SK-N-SH (cell line): ENCODE measurements at regions not wholly inside any gene's neighbourhood (a gene's known extent, or its start where the extent isn't known, plus 50 kb on each side); places are given as distances from the start of the nearest gene placed in this dataset.

Experiments
- CTCF ChIA-PET: fragments of 300-600, 350-600 bp; formaldehyde crosslinking; extraction: SDS; loops from one replicate; lab custom pipeline; 2021; lab: Yijun Ruan, JAX
- POLR2A ChIA-PET: fragments of 350-600 bp; sonication (Branson Sonifier 250); formaldehyde crosslinking; extraction: SDS; loops from one replicate; lab custom pipeline; 2020; ENCODE audit warnings: antibody characterized with exemption, inconsistent platforms; lab: Yijun Ruan, JAX
- DNase-seq: peaks from one replicate; pipeline ENCODE4 v3.0.0; 2012
- H2AFZ ChIP-seq: fragments of 200-600 bp; sonication (generic); 2 replicates; pipeline ENCODE4 v1.8.1; 2016; ENCODE audit warnings: antibody characterized with exemption, mild to moderate bottlenecking, low read depth
- H3F3A ChIP-seq: fragments of 200-600 bp; sonication (generic); replicated peaks from 2 replicates; pipeline ENCODE3; 2016; ENCODE audit warnings: antibody characterized with exemption, mild to moderate bottlenecking; ENCODE audit not compliant: insufficient read depth
- H3K27ac ChIP-seq, 2 experiments: fragments of 200-500 bp in 1 of 2; fragments of 200-600 bp in 1 of 2; sonication (Bioruptor generic) in 1 of 2; sonication (generic), shearing (Covaris generic) in 1 of 2; 2 replicates each; pipeline versions ENCODE4 v1.5.1 to v1.6.1; 2014 to 2016; ENCODE audit warnings: low read depth in 2 of 2, inconsistent platforms in 1 of 2, low read length in 1 of 2, mild to moderate bottlenecking in 1 of 2, mixed read lengths in 1 of 2
- H3K27me3 ChIP-seq: fragments of 200-600 bp; sonication (generic), shearing (Covaris generic); 2 replicates; pipeline ENCODE4 v1.6.1; 2016; ENCODE audit warnings: mixed run types; ENCODE audit not compliant: insufficient read depth
- H3K36me3 ChIP-seq, 2 experiments: fragments of 200-500 bp in 1 of 2; fragments of 200-600 bp in 1 of 2; sonication (Bioruptor generic) in 1 of 2; sonication (generic) in 1 of 2; replicated peaks in 1 of 2; 2 replicates each; pipeline versions ENCODE3 to v1.5.1; 2014 to 2016; ENCODE audit warnings: low read length in 1 of 2, mild to moderate bottlenecking in 1 of 2; ENCODE audit not compliant: insufficient read depth in 2 of 2, control insufficient read depth in 1 of 2
- H3K4me1 ChIP-seq, 2 experiments: fragments of 200-500 bp in 1 of 2; fragments of 200-600 bp in 1 of 2; sonication (Bioruptor generic) in 1 of 2; sonication (generic), shearing (Covaris generic) in 1 of 2; 2 replicates each; pipeline versions ENCODE4 v1.5.1 to v1.6.1; 2014 to 2016; ENCODE audit warnings: low read depth in 1 of 2, low read length in 1 of 2, mixed run types in 1 of 2; ENCODE audit not compliant: insufficient read depth in 2 of 2, control insufficient read depth in 1 of 2
- H3K4me2 ChIP-seq: fragments of 200-600 bp; sonication (generic), shearing (Covaris generic); 2 replicates; pipeline ENCODE4 v1.6.1; 2017; ENCODE audit warnings: mixed run types
- H3K4me3 ChIP-seq, 2 experiments: fragments of 200-500 bp in 1 of 2; fragments of 200-600 bp in 1 of 2; sonication (Bioruptor generic) in 1 of 2; sonication (generic), shearing (Covaris generic) in 1 of 2; 2 replicates each; pipeline versions ENCODE4 v1.5.1 to v1.8.1; 2014 to 2016; ENCODE audit warnings: low read depth in 2 of 2, inconsistent platforms in 1 of 2, low read length in 1 of 2, mild to moderate bottlenecking in 1 of 2, mixed read lengths in 1 of 2, moderate library complexity in 1 of 2
- H3K79me2 ChIP-seq: fragments of 200-600 bp; sonication (generic); 2 replicates; pipeline ENCODE4 v1.8.1; 2017; ENCODE audit warnings: mild to moderate bottlenecking; ENCODE audit not compliant: insufficient read depth
- H3K9ac ChIP-seq: fragments of 200-600 bp; sonication (generic); 2 replicates; pipeline ENCODE4 v1.6.1; 2017; ENCODE audit warnings: mixed run types
- H3K9me2 ChIP-seq: fragments of 200-600 bp; sonication (generic); 2 replicates; pipeline ENCODE4 v1.6.1; 2017; ENCODE audit warnings: mixed run types
- H3K9me3 ChIP-seq: fragments of 200-600 bp; sonication (generic); 2 replicates; pipeline ENCODE4 v1.6.1; 2017; ENCODE audit warnings: mixed run types, mild to moderate bottlenecking, moderate library complexity
- H4K20me1 ChIP-seq: fragments of 200-600 bp; sonication (generic); 2 replicates; pipeline ENCODE4 v1.6.1; 2017; ENCODE audit warnings: mild to moderate bottlenecking, mixed run types; ENCODE audit not compliant: insufficient read depth
- CTCF ChIP-seq: fragments of 200-600 bp; sonication (generic); IDR thresholded peaks from 2 replicates; pipeline ENCODE4 v1.6.1; 2017; ENCODE audit warnings: antibody characterized with exemption, mild to moderate bottlenecking, moderate library complexity
- ELF1 ChIP-seq: IDR thresholded peaks from 2 replicates; pipeline ENCODE4 v1.4.0; 2012
- EP300 ChIP-seq, 2 experiments: IDR thresholded peaks; 2 replicates each; pipeline versions ENCODE4 v1.4.0 to v1.6.1; 2012; ENCODE audit warnings: borderline replicate concordance in 1 of 2, low read depth in 1 of 2, low read length in 1 of 2
- FOSL2 ChIP-seq: IDR thresholded peaks from 2 replicates; pipeline ENCODE4 v1.4.0; 2012; ENCODE audit warnings: low read depth, mild to moderate bottlenecking, moderate library complexity, borderline replicate concordance
- JUND ChIP-seq: IDR thresholded peaks from 2 replicates; pipeline ENCODE4 v1.4.0; 2012
- MXI1 ChIP-seq: IDR thresholded peaks from 2 replicates; pipeline ENCODE4 v1.6.1; 2012; ENCODE audit warnings: mild to moderate bottlenecking, low read depth, low read length, improper control_type of control experiment
- NFIC ChIP-seq: IDR thresholded peaks from 2 replicates; pipeline ENCODE4 v1.4.0; 2012; ENCODE audit warnings: borderline replicate concordance
- POLR2AphosphoS5 ChIP-seq: IDR thresholded peaks from 2 replicates; pipeline ENCODE4 v1.6.1; 2012; ENCODE audit warnings: low read depth, low read length
- RCOR1 ChIP-seq: fragments of 150-350 bp; IDR thresholded peaks from 2 replicates; pipeline ENCODE4 v1.6.1; 2017; ENCODE audit warnings: antibody characterized with exemption, low read length
- RXRA ChIP-seq: IDR thresholded peaks from 2 replicates; pipeline ENCODE4 v1.4.0; 2012; ENCODE audit warnings: low read depth, mild to moderate bottlenecking, borderline replicate concordance
- SIN3A ChIP-seq: IDR thresholded peaks from 2 replicates; pipeline ENCODE4 v1.6.1; 2012; ENCODE audit warnings: low read depth, mild to moderate bottlenecking, low read length, moderate library complexity, borderline replicate concordance
- SMC3 ChIP-seq: IDR thresholded peaks from 2 replicates; pipeline ENCODE4 v1.6.1; 2012; ENCODE audit warnings: low read depth, low read length, improper control_type of control experiment
- TCF12 ChIP-seq: IDR thresholded peaks from 2 replicates; pipeline ENCODE4 v1.4.0; 2012
- TEAD4 ChIP-seq: IDR thresholded peaks from 2 replicates; pipeline ENCODE4 v1.4.0; 2012; ENCODE audit warnings: mild to moderate bottlenecking, borderline replicate concordance; ENCODE audit not compliant: insufficient read depth
- USF1 ChIP-seq: IDR thresholded peaks from 2 replicates; pipeline ENCODE4 v1.4.0; 2012; ENCODE audit warnings: low read depth, borderline replicate concordance
- ZBTB33 ChIP-seq: IDR thresholded peaks from 2 replicates; pipeline ENCODE4 v1.4.0; 2012; ENCODE audit warnings: low read depth, borderline replicate concordance
- WGBS: methylation state at CpG from one replicate; pipeline ENCODE4 v1.1.6; 2017; ENCODE audit warnings: low lambda C conversion rate; 5-methylcytosine and 5-hydroxymethylcytosine counted together
- TF ChIP-seq, protein P1 (sequence below): IDR thresholded peaks from 2 replicates; pipeline ENCODE4 v1.6.1; 2012; ENCODE audit warnings: mild to moderate bottlenecking, low read depth, low read length, moderate library complexity
- TF ChIP-seq, protein P2 (sequence below): IDR thresholded peaks from 2 replicates; pipeline ENCODE4; 2012
- TF ChIP-seq, protein P3 (sequence below): IDR thresholded peaks from 2 replicates; pipeline ENCODE4 v1.4.0; 2012; ENCODE audit warnings: low read depth

- POLR2A ChIA-PET = no interaction called here
Measured at GRCh38 chr6:165725201-165725600, 62.2 kb upstream of the PDE10A start.

GRCh38 chr6:165723326-165723725 lies 60.3 kb upstream of the PDE10A start:
- Histone ChIP-seq H3K4me1 (peaks cover 0 to 2% of the 10 kb centered on the region in 2 experiments; a peak in 1 of 4 replicates), H4K20me1 (no peaks in the 10 kb centered on the region), H3K9me2 (no peaks in the 10 kb centered on the region), H3K4me3 (no peak overlapping the region), H3K36me3 (no peaks in the 10 kb centered on the region), H3F3A (no peaks in the 10 kb centered on the region), H3K4me2 (no peak overlapping the region), H3K79me2 (no peaks in the 10 kb centered on the region), H3K9me3 (no peaks in the 10 kb centered on the region), H3K27ac (no peak overlapping the region), H2AFZ (no peak overlapping the region), H3K27me3 (no peaks in the 10 kb centered on the region), H3K9ac (no peak overlapping the region)
- 67% methylated on average over 9 of the region's 9 CpGs for WGBS
- ChIA-PET CTCF (interaction anchor here (1.4 kb wide), 1 partner anchor 127 kb away, joined by 6 read pairs; no protein-coding TSS in a partner anchor), POLR2A (no interaction called here)
- DNase-seq = no peak
- no peak for TF ChIP-seq SMC3
- TF ChIP-seq POLR2AphosphoS5 = no peak
- TF ChIP-seq JUND = no peak
- TF ChIP-seq FOSL2 = no peak
- no peak for TF ChIP-seq EP300 (IDR thresholded peaks at IDR 0.05; ENCODE audit: borderline replicate concordance in 1 of 2, low read depth in 1 of 2, low read length in 1 of 2)
- TF ChIP-seq, protein P1, sequence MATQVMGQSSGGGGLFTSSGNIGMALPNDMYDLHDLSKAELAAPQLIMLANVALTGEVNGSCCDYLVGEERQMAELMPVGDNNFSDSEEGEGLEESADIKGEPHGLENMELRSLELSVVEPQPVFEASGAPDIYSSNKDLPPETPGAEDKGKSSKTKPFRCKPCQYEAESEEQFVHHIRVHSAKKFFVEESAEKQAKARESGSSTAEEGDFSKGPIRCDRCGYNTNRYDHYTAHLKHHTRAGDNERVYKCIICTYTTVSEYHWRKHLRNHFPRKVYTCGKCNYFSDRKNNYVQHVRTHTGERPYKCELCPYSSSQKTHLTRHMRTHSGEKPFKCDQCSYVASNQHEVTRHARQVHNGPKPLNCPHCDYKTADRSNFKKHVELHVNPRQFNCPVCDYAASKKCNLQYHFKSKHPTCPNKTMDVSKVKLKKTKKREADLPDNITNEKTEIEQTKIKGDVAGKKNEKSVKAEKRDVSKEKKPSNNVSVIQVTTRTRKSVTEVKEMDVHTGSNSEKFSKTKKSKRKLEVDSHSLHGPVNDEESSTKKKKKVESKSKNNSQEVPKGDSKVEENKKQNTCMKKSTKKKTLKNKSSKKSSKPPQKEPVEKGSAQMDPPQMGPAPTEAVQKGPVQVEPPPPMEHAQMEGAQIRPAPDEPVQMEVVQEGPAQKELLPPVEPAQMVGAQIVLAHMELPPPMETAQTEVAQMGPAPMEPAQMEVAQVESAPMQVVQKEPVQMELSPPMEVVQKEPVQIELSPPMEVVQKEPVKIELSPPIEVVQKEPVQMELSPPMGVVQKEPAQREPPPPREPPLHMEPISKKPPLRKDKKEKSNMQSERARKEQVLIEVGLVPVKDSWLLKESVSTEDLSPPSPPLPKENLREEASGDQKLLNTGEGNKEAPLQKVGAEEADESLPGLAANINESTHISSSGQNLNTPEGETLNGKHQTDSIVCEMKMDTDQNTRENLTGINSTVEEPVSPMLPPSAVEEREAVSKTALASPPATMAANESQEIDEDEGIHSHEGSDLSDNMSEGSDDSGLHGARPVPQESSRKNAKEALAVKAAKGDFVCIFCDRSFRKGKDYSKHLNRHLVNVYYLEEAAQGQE = no peak
- TF ChIP-seq CTCF = no peak
- TF ChIP-seq MXI1 = no peak
- TF ChIP-seq, protein P2, sequence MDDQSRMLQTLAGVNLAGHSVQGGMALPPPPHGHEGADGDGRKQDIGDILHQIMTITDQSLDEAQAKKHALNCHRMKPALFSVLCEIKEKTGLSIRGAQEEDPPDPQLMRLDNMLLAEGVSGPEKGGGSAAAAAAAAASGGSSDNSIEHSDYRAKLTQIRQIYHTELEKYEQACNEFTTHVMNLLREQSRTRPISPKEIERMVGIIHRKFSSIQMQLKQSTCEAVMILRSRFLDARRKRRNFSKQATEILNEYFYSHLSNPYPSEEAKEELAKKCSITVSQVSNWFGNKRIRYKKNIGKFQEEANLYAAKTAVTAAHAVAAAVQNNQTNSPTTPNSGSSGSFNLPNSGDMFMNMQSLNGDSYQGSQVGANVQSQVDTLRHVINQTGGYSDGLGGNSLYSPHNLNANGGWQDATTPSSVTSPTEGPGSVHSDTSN = no peak
- TF ChIP-seq ZBTB33 = no peak
- no peak for TF ChIP-seq NFIC
- TF ChIP-seq RCOR1 = no peak
- TF ChIP-seq TEAD4 = no peak
- no peak for TF ChIP-seq ELF1
- TF ChIP-seq, protein P3, sequence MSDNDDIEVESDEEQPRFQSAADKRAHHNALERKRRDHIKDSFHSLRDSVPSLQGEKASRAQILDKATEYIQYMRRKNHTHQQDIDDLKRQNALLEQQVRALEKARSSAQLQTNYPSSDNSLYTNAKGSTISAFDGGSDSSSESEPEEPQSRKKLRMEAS = no peak
- no peak for TF ChIP-seq RXRA
- no peak for TF ChIP-seq USF1

More at GRCh38 chr6:165725201-165725600, 62.2 kb upstream of the PDE10A start:
- Histone ChIP-seq H3K36me3 (no peaks in the 10 kb centered on the region), H3K4me2 (no peak overlapping the region), H3K9me2 (no peaks in the 10 kb centered on the region), H3K9me3 (no peaks in the 10 kb centered on the region), H3K27me3 (no peaks in the 10 kb centered on the region), H2AFZ (no peak overlapping the region), H3F3A (no peaks in the 10 kb centered on the region), H3K9ac (no peak overlapping the region), H3K79me2 (no peaks in the 10 kb centered on the region), H4K20me1 (no peaks in the 10 kb centered on the region), H3K4me1 (peaks cover 0 to 2% of the 10 kb centered on the region in 2 experiments; a peak in 1 of 4 replicates), H3K4me3 (no peak overlapping the region), H3K27ac (no peak overlapping the region)
- 74% methylated on average over 7 of the region's 7 CpGs for WGBS
- TF ChIP-seq FOSL2 = no peak
- TF ChIP-seq SIN3A = no peak
- no peak for TF ChIP-seq NFIC
- no peak for TF ChIP-seq TCF12
- no peak for DNase-seq
- CTCF ChIA-PET = interaction anchor here (0.9 to 1.9 kb wide), 2 partner anchors 15 to 285 kb away, joined by 3 to 5 read pairs; no protein-coding TSS in a partner anchor
